IPS DF 6.9 (cell line): ENCODE measurements at regions not wholly inside any gene's neighbourhood (a gene's known extent, or its start where the extent isn't known, plus 50 kb on each side); places are given as distances from the start of the nearest gene placed in this dataset.
"Not testable (repeated sequence)": the region's sequence is repeated elsewhere in the genome, so short reads cannot be mapped to it uniquely, and the experiment has no call there.

Experiments
- DNase-seq: peaks from one replicate; pipeline ENCODE4 v3.0.0-alpha.2; 2013; ENCODE audit warnings: low read depth, low spot score
- H3K27ac ChIP-seq: one replicate; pipeline ENCODE4 v1.5.1; 2013; ENCODE audit warnings: low read length, control low read depth
- H3K27me3 ChIP-seq: 2 replicates; pipeline ENCODE4 v1.6.1; 2013; ENCODE audit warnings: mild to moderate bottlenecking, low read length; ENCODE audit not compliant: control insufficient read depth, insufficient read depth
- H3K36me3 ChIP-seq: 2 replicates; pipeline ENCODE4 v1.6.1; 2013; ENCODE audit warnings: low read length; ENCODE audit not compliant: control insufficient read depth, insufficient read depth
- H3K4me1 ChIP-seq: 2 replicates; pipeline ENCODE4 v1.6.1; 2013; ENCODE audit warnings: low read length; ENCODE audit not compliant: control insufficient read depth, insufficient read depth
- H3K4me3 ChIP-seq: 2 replicates; pipeline ENCODE4 v1.5.1; 2013; ENCODE audit warnings: mild to moderate bottlenecking, low read length
- H3K9me3 ChIP-seq: 2 replicates; pipeline ENCODE4 v1.6.1; 2013; ENCODE audit warnings: low read length, inconsistent platforms; ENCODE audit not compliant: control insufficient read depth, insufficient read depth
- WGBS: extraction: QIAGEN DNeasy Blood & Tissue Kit; methylation state at CpG from one replicate; pipeline ENCODE4 v1.1.7; 2013; ENCODE audit warnings: mixed read lengths, missing lambda C conversion rate; ENCODE audit not compliant: insufficient read length, insufficient coverage; 5-methylcytosine and 5-hydroxymethylcytosine counted together

GRCh38 chr16:8062677-8063076, 527.6 kb downstream of the TMEM114 start:
- Histone ChIP-seq H3K9me3 (peaks cover 4% of the 10 kb centered on the region), H3K4me3 (no peak overlapping the region), H3K27ac (no peak overlapping the region), H3K36me3 (no peaks in the 10 kb centered on the region), H3K27me3 (no peaks in the 10 kb centered on the region), H3K4me1 (no peaks in the 10 kb centered on the region)
- DNase-seq = no peak
- WGBS = no CpG with 5 or more reads among the region's 9 CpGs

GRCh38 chr16:8055761-8056160, 534.5 kb downstream of the TMEM114 start:
- WGBS = no CpG with 5 or more reads among the region's 4 CpGs
- Histone ChIP-seq H3K9me3 (peaks cover 2% of the 10 kb centered on the region; the same call in 1 of the 2 replicates), H3K36me3 (no peaks in the 10 kb centered on the region)

GRCh38 chr16:8053437-8053836, 536.9 kb downstream of the TMEM114 start:
- WGBS = 100% methylated on average over 1 of the region's 4 CpGs
- Histone ChIP-seq H3K36me3 (no peaks in the 10 kb centered on the region), H3K27me3 (no peaks in the 10 kb centered on the region), H3K4me1 (no peaks in the 10 kb centered on the region), H3K9me3 (peaks cover 2% of the 10 kb centered on the region; the same call in 1 of the 2 replicates), H3K27ac (no peak overlapping the region), H3K4me3 (no peak overlapping the region)
- DNase-seq = no peak

More at GRCh38 chr16:8055761-8056160, 534.5 kb downstream of the TMEM114 start:
- Histone ChIP-seq H3K4me1 (no peaks in the 10 kb centered on the region), H3K27me3 (no peaks in the 10 kb centered on the region), H3K27ac (no peak overlapping the region), H3K4me3 (no peak overlapping the region)
- DNase-seq = no peak

- Histone ChIP-seq H3K9me3 (peaks cover 5% of the 10 kb centered on the region), H3K4me3 (no peak overlapping the region), H3K36me3 (no peaks in the 10 kb centered on the region), H3K27me3 (no peaks in the 10 kb centered on the region), H3K27ac (no peak overlapping the region), H3K4me1 (no peaks in the 10 kb centered on the region)
- no peak for DNase-seq
- no CpG with 5 or more reads among the region's 4 CpGs for WGBS
These were observed 541.9 kb downstream of the TMEM114 start for GRCh38 chr16:8048433-8048832.

- DNase-seq = no peak
- no peak overlapping the region for H3K4me3 ChIP-seq
- WGBS = no CpG with 5 or more reads among the region's 7 CpGs
- no peak overlapping the region for H3K27ac ChIP-seq
- H3K4me1 ChIP-seq = no peaks in the 10 kb centered on the region
- no peaks in the 10 kb centered on the region for H3K36me3 ChIP-seq
- H3K27me3 ChIP-seq = no peaks in the 10 kb centered on the region
- H3K9me3 ChIP-seq = peaks cover 4% of the 10 kb centered on the region
These were observed 542.6 kb downstream of the TMEM114 start for GRCh38 chr16:8047736-8048135.

- no peak for DNase-seq
- Histone ChIP-seq H3K4me3 (no peak overlapping the region), H3K36me3 (no peaks in the 10 kb centered on the region), H3K4me1 (no peaks in the 10 kb centered on the region), H3K9me3 (peaks cover 4% of the 10 kb centered on the region; the same call in 1 of the 2 replicates), H3K27me3 (no peaks in the 10 kb centered on the region), H3K27ac (no peak overlapping the region)
- WGBS = no CpG with 5 or more reads among the region's 5 CpGs
These were observed 545.5 kb downstream of the TMEM114 start for GRCh38 chr16:8044796-8045195.

GRCh38 chr16:8032406-8032805, 557.9 kb downstream of the TMEM114 start:
- no peak for DNase-seq
- no peak overlapping the region for H3K4me3 ChIP-seq
- no peaks in the 10 kb centered on the region for H3K4me1 ChIP-seq
- no peaks in the 10 kb centered on the region for H3K36me3 ChIP-seq
- H3K9me3 ChIP-seq = peaks cover 1% of the 10 kb centered on the region
- no CpG with 5 or more reads among the region's 3 CpGs for WGBS
- no peak overlapping the region for H3K27ac ChIP-seq
- no peaks in the 10 kb centered on the region for H3K27me3 ChIP-seq

- H3K36me3 ChIP-seq, H3K4me3 ChIP-seq, H3K27me3 ChIP-seq, DNase-seq, H3K4me1 ChIP-seq, H3K9me3 ChIP-seq, H3K27ac ChIP-seq: not testable (repeated sequence)
- WGBS = no CpG with 5 or more reads among the region's 3 CpGs
These were observed 560.3 kb downstream of the TMEM114 start for GRCh38 chr16:8030004-8030403.

GRCh38 chr16:8026450-8026849, 563.9 kb downstream of the TMEM114 start:
- H3K27me3 ChIP-seq = no peaks in the 10 kb centered on the region
- WGBS = no CpG with 5 or more reads among the region's 5 CpGs
- H3K9me3 ChIP-seq = no peaks in the 10 kb centered on the region; the same call in 1 of the 2 replicates
- no peaks in the 10 kb centered on the region for H3K36me3 ChIP-seq
- no peak overlapping the region for H3K4me3 ChIP-seq
- no peak overlapping the region for H3K27ac ChIP-seq
- peak; percentile 20 for DNase-seq
- H3K4me1 ChIP-seq = no peaks in the 10 kb centered on the region

GRCh38 chr16:8023326-8023725, 567.0 kb downstream of the TMEM114 start:
- Histone ChIP-seq H3K9me3 (no peaks in the 10 kb centered on the region; the same call in 1 of the 2 replicates), H3K27me3 (no peaks in the 10 kb centered on the region), H3K27ac (no peak overlapping the region), H3K4me1 (no peaks in the 10 kb centered on the region), H3K4me3 (no peak overlapping the region), H3K36me3 (no peaks in the 10 kb centered on the region)
- no peak for DNase-seq
- WGBS = no CpG with 5 or more reads among the region's 3 CpGs

- DNase-seq = no peak
- Histone ChIP-seq H3K27ac (no peak overlapping the region), H3K9me3 (no peaks in the 10 kb centered on the region; the same call in 1 of the 2 replicates), H3K36me3 (no peaks in the 10 kb centered on the region), H3K4me3 (no peak overlapping the region), H3K4me1 (no peaks in the 10 kb centered on the region), H3K27me3 (no peaks in the 10 kb centered on the region)
- WGBS = no CpG with 5 or more reads among the region's 10 CpGs
These were observed 585.0 kb downstream of the TMEM114 start for GRCh38 chr16:8005096-8005860.
